Epithelial cell of esophagus (primary cell): ENCODE measurements at regions not wholly inside any gene's neighbourhood (a gene's known extent, or its start where the extent isn't known, plus 50 kb on each side); places are given as distances from the start of the nearest gene placed in this dataset.

Experiments used
- DNase-seq: peaks from one replicate; pipeline ENCODE4 v3.0.0; 2010; ENCODE audit warnings: low read depth
- H3K4me3 ChIP-seq: 2 replicates; pipeline ENCODE4 v1.5.1; 2011; ENCODE audit warnings: mild to moderate bottlenecking, low read length, control low read depth
- CTCF ChIP-seq: IDR thresholded peaks from 2 replicates; pipeline ENCODE4 v1.5.1; 2011; ENCODE audit warnings: low read depth, mild to moderate bottlenecking, low read length, control low read depth, inconsistent platforms; ENCODE audit not compliant: insufficient read depth; ENCODE audit errors: missing control alignments

GRCh38 chr11:112835591-112836255 lies 125.5 kb upstream of the NCAM1 start:
- H3K4me3 ChIP-seq: no peak overlapping the region
- TF ChIP-seq CTCF: no peak
- no peak for DNase-seq

GRCh38 chr11:112836256-112836602 lies 125.0 kb upstream of the NCAM1 start:
- DNase-seq: no peak
- no peak overlapping the region for H3K4me3 ChIP-seq
- TF ChIP-seq CTCF: no peak

- no peak for DNase-seq
- TF ChIP-seq CTCF: no peak
- no peak overlapping the region for H3K4me3 ChIP-seq
These were observed 123.9 kb upstream of the NCAM1 start for GRCh38 chr11:112837162-112837826.

- no peak for TF ChIP-seq CTCF
These were observed 122.2 kb upstream of the NCAM1 start for GRCh38 chr11:112839051-112839450.

GRCh38 chr11:112841729-112842128 lies 119.5 kb upstream of the NCAM1 start:
- DNase-seq: no peak
- H3K4me3 ChIP-seq: no peak overlapping the region
- no peak for TF ChIP-seq CTCF

More at GRCh38 chr11:112839051-112839450, 122.2 kb upstream of the NCAM1 start:
- no peak for DNase-seq
- H3K4me3 ChIP-seq: no peak overlapping the region

- no peak for TF ChIP-seq CTCF
- DNase-seq: no peak
- no peak overlapping the region for H3K4me3 ChIP-seq
These were observed 119.1 kb upstream of the NCAM1 start for GRCh38 chr11:112842151-112842550.

- TF ChIP-seq CTCF: no peak
- H3K4me3 ChIP-seq: no peak overlapping the region
- DNase-seq: no peak
These were observed 116.7 kb upstream of the NCAM1 start for GRCh38 chr11:112844517-112844916.
